ENCODE measurements at regions not wholly inside any gene's neighbourhood (a gene's known extent, or its start where the extent isn't known, plus 50 kb on each side); places are given as distances from the start of the nearest gene placed in this dataset.

- no peak for DNase-seq
Observed at GRCh38 chr5:111013011-111013410, 58.5 kb upstream of the TSLP start.

GRCh38 chr5:111016801-111017200, 54.7 kb upstream of the TSLP start:
- DNase-seq = no peak

- no peak for DNase-seq
Observed at GRCh38 chr5:111017731-111018130, 53.8 kb upstream of the TSLP start.
